GM19240 (cell line): ENCODE measurements at regions not wholly inside any gene's neighbourhood (a gene's known extent, or its start where the extent isn't known, plus 50 kb on each side); places are given as distances from the start of the nearest gene placed in this dataset.

Experiments
- DNase-seq: peaks from one replicate; pipeline ENCODE4 v3.0.0; 2011; ENCODE audit warnings: low spot score; ENCODE audit not compliant: insufficient read length

GRCh38 chr20:11119573-11119972 lies 445.8 kb upstream of the JAG1 start:
- no peak for DNase-seq

DNA sequence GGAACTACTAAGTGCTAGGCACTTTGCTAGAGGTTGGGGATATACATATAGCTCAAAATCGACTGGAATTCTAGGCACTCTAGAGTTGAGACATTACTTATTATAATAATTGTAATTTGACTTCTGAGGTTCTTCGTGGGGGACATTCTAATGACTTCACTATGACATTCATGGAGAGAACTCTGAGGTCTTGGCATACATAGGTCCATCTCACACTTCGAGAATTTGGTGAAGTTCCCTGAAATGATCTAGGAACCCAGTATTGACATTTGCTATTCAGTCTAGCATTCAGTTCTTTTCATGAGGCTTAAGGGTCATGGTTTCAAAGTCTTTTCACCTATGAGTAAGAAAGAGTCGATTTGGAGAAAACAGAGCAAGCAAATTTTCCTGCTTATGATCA lies 446.6 kb upstream of the JAG1 start:
- DNase-seq, result no peak

DNA sequence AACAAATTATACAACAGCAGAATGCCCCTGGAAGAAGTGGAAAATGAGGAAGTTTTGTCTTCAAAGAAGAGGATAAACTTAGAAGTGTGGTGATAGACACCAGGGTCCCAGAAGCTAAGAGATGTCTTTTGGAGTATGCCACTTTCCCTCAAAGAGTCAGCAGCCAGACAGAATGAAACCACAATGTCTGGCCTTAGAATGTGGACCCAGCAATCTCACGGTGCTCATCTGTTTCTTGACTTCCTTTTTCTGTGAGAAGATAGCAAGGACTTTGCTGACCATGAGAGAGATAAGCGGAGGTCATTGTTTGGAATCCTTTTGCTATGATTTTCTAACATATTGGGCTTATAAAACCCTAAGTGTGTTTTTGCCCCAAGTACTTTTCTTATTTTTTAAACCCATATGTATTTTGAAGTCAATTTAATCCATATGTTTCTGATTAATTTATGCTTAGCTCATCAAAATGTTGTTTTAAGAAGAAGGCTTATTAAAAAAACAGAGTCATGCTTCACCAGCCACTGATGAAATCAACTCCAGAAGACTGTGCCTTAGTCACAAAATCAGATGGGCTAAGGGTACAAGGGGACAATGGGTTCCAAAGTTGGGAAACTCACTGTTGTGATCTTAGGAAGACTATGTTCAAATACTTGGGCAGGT lies 451.2 kb upstream of the JAG1 start:
- no peak for DNase-seq

DNA sequence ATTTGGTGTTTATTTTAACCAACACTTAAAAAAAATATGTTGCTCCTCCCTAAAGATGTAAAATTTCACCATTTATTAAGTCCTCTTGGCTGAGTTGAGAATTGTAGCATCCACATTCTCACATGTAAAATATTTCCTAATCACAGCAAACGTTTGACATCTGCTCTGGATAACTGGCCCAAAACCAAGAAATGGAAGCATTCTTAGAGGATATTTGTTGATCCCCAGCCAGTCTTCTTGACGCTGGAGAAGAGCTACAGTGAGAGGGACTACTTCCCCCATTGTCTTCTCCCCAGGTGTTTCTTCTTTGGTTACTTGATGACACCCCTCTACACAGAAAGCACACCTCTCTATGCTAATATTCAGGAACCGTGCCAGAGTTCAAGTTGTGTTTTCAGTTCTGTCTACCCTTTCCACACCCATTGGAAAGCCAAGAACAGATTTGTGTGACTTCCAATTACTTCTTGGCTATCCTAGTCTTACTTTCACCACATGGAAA lies 454.5 kb upstream of the JAG1 start:
- DNase-seq, result no peak

DNA sequence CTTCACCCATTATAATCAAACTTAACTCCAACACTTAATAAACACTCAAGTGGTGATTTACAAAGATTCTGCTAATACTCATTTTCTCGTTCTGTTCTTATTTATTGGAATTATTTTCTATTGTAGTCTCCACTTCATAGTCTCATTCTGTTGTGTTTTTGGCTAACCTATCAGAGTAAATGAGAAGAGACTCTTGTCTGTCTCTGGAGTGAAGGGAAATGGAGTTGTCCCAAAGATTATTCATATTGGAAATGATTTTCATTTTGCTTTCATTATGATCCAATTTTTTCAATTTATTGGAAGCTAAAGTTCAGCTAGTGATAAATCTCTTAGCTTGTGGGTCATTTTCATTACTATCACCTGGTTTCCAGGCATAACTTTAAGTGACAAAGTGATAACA lies 454.9 kb upstream of the JAG1 start:
- no peak for DNase-seq

GRCh38 chr20:11130554-11131166 lies 456.9 kb upstream of the JAG1 start:
- no peak for DNase-seq

DNA sequence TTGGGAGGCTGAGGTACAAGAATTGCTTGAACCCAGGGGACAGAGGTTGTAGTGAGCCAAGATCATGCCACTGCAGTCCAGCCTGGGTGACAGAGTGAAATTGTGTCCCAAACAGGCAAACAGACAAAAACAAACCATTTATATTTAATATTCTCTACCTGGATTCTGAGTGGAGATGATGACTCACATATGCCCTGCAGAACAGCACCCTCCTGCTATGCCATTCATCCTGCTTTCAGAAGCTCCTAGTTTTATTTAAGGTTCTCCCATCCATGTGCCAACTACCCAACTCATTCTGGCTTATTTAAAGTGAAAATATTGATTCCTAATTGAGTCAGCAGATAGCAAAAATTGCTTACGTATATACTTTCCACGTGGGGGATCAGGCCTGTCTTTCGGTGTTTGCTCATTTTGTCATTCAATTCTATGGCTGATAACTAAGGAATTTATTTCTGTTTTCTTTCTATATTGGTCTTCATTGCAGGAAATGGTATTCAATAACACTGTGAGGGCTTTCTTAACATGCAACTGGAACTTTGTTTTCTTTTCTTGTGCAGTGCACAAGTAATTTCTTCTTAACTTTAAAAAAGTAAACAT lies 459.1 kb upstream of the JAG1 start:
- no peak for DNase-seq

GRCh38 chr20:11136691-11137090 lies 462.9 kb upstream of the JAG1 start:
- no peak for DNase-seq

DNA sequence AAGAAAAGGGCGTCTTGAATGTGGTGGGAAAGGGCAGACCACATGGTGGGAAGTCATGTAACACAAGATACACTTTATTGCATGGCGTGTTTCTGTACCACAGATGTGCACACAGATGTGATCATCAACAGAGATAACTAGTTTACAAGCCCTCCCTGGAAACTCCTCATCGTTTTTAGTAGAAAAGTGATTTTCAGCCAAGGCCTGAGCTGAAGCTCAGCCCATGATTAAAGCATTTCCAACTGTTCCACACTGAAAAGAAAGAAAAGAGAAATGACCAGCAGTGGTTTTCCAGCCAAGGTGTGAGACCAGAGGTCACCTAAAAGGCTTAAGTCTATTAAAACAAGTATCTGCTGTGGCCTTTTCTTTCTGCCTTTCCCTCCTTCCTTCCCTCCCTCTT lies 463.9 kb upstream of the JAG1 start:
- no peak for DNase-seq

GRCh38 chr20:11140359-11140758 lies 466.6 kb upstream of the JAG1 start:
- no peak for DNase-seq

DNA sequence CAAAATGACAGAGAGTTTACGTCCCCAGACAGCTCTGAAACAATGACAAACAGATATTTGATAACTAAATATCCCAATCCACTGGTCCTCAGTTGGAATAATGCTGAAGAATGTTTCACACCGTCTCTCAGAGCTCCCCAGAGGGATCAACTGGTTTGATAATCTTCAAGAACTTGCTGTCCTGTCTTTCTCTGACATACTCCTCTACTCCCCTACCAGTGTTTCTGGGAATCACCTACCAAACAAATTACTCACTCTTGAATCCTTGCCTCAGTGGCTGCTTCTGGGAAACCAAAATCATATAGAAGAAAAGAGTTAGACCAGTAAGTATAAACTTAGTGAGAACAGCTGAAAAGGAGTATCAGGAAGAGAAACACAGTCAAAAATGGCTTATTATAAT lies 469.7 kb upstream of the JAG1 start:
- no peak for DNase-seq

DNA sequence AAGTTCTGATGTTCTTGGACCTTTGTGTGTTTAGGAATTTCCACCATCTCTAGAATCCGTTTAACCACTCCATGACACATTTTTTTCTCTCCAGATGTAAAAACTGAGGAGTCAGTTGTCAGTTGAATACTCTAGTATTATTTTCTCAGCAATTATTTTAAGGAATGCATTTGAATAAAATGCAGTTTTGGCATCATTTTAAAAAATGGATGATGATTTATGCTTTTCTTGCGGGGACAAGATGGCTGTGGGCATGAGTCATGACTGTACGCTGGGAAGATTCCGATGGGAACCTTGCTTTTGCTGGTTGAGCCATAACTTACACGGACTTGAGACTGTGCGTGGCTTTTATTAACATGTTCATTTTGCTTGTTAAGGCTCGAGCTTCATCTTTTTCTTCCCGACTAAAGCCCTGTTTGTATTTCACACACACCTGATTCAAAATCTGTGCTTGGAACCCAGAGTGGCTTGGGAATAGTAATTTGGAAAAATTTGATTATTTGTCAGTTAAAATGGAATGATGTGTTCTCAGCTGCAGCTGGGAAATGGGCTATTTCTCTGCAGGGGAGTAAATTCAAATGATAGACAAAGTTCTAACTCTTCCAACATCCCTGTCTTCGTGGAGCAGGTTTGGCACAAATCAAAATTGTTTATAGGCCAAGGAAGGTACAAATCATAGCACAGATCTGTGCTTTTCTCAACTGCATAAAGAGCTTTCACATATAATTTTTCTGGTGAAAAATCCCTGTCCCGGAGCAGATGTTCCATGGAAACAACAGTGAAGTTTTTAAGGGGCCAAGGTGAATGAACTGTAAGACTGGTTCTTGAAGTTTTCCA lies 470.5 kb upstream of the JAG1 start:
- DNase-seq, result no peak

- no peak for DNase-seq
Observed at GRCh38 chr20:11145616-11146015, 471.8 kb upstream of the JAG1 start.

DNA sequence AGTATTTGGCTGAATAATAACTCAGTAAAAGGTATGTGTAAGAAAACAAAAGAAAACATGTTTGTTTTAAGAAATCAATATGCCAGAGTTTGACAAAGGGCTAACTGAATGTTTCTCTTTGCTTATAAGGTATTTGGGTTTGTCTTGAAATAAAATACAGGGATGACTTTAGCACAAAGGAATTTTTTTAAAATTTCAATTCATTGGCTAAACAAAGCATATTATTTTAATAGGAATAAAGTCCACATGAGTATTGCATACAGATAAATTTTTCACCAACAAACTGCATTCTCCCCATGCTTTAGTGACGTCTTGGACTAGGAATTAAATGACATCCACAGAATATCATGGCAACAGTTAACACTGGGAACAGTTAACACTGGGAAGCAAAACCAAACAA lies 480.0 kb upstream of the JAG1 start:
- DNase-seq, result no peak

- no peak for DNase-seq
Observed at GRCh38 chr20:11155156-11155756, 481.5 kb upstream of the JAG1 start.

DNA sequence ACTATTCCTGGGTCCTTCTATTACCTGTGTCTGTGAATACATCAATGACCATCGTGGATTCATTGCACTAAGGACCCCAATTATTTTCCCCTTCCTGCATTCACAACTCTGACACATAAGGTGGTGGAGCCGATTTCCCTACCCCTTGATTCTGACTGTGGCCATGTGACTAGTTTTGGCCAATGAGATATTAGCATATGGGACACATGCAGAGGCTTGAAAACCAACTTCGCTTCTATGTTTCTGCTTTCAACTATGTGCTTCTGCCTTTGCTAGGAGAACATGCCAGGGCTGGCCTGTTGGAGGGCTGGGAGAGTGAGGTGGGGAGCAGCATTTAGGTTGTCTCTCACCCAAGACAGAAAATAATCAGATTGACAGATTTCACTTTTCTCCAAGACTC lies 483.1 kb upstream of the JAG1 start:
- DNase-seq, result no peak

- DNase-seq, result no peak
Observed at GRCh38 chr20:11158146-11158545, 484.3 kb upstream of the JAG1 start.

GRCh38 chr20:11158589-11158988 lies 484.8 kb upstream of the JAG1 start:
- no peak for DNase-seq

DNA sequence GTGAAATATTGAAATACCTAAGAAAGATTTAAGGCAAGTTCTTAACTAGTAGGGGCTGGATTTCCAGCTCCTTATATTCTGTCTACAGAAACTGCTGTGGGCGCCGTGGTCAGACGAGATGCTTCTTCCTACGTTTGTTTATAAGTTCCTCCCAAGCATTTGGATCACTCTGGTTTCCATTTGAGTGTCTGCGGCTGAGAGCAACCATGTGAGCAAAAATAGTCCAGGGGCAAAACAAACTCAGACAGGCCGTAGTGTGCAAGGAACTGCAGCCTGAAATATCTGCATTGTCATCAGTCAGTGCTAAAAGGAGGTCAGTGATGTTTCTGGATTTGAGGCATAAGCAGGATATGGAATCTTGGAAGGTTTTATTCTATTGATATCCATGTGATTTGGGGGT lies 485.9 kb upstream of the JAG1 start:
- DNase-seq, result no peak

DNA sequence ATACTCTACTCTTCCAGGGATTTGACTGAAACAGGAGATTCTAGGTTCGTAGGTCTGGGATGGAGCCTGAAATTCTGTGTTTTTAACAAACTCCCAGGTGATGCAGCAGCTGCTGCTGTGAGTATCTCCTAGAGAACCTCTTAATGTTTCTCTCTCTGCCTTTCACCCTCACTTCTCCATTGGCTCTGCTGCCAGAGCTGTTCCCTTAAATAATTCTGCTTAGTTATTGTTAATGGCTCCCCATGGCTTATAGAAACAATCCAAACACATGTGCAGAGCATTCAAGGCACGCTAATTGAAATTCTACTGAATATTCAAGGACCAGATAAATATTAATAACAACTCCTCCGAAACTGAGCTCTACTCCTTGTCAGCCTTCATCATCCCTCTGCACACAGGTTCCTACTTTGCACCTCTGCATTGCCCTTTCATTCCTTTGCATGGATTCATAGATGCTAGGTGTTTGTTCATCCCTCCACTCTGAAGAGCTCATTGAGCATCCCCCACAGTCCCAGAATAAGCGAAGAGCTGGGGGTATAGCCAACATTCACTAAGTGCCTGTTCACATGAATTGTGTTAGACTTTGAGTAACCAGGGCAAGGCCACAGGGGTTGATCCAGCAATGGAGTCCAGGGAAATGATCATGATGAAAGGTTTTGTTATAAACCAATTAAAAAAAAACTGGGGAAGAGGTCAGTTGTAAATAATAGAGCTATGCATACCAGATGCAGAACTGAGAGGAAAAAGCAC lies 488.4 kb upstream of the JAG1 start:
- no peak for DNase-seq

DNA sequence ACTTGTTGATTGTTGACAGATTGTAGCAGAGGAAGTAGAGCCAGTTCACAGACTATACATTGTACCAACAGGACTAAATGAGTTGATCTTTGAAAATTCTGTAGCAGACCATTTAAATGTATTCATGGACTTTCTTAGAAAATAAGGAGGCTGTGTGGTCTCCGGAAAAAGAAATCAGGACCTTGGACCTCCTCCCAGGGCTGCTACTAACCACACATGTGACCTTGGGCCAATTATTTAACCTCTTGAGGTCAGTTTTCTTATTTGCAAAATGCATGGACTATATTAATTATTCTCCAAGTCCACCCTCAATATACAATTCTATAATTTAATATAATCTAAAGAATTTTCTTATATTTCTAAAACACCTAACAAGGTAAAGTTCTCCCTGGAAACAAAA lies 492.0 kb upstream of the JAG1 start:
- no peak for DNase-seq
